ENCODE measurements at regions not wholly inside any gene's neighbourhood (a gene's known extent, or its start where the extent isn't known, plus 50 kb on each side); places are given as distances from the start of the nearest gene placed in this dataset.
"Not testable (repeated sequence)": the region's sequence is repeated elsewhere in the genome, so short reads cannot be mapped to it uniquely, and the experiment has no call there.

- CTCF ChIA-PET, POLR2A ChIA-PET: not testable (repeated sequence)
These were observed 96.6 kb upstream of the TPTE start for GRCh38 chr21:10424887-10425145.

- POLR2A ChIA-PET, result no interaction called here
- CTCF ChIA-PET, result no interaction called here
These were observed 95.5 kb upstream of the TPTE start for GRCh38 chr21:10425856-10426255.

- POLR2A ChIA-PET, CTCF ChIA-PET: not testable (repeated sequence)
These were observed 94.6 kb upstream of the TPTE start for GRCh38 chr21:10426812-10427211.

GRCh38 chr21:10427277-10427676 lies 94.1 kb upstream of the TPTE start:
- CTCF ChIA-PET, POLR2A ChIA-PET: not testable (repeated sequence)

GRCh38 chr21:10428981-10429534 lies 92.3 kb upstream of the TPTE start:
- CTCF ChIA-PET, POLR2A ChIA-PET: not testable (repeated sequence)

- ChIA-PET CTCF (no interaction called here), POLR2A (no interaction called here)
These were observed 91.4 kb upstream of the TPTE start for GRCh38 chr21:10430005-10430404.

- POLR2A ChIA-PET, CTCF ChIA-PET: not testable (repeated sequence)
These were observed 89.4 kb upstream of the TPTE start for GRCh38 chr21:10431995-10432394.

GRCh38 chr21:10432456-10432855 lies 88.9 kb upstream of the TPTE start:
- POLR2A ChIA-PET, CTCF ChIA-PET: not testable (repeated sequence)

- CTCF ChIA-PET, POLR2A ChIA-PET: not testable (repeated sequence)
These were observed 83.4 kb upstream of the TPTE start for GRCh38 chr21:10437977-10438376.

- CTCF ChIA-PET, POLR2A ChIA-PET: not testable (repeated sequence)
These were observed 80.7 kb upstream of the TPTE start for GRCh38 chr21:10440639-10441038.

GRCh38 chr21:10442018-10442417 lies 79.4 kb upstream of the TPTE start:
- CTCF ChIA-PET, POLR2A ChIA-PET: not testable (repeated sequence)

GRCh38 chr21:10445685-10446084 lies 75.7 kb upstream of the TPTE start:
- POLR2A ChIA-PET, CTCF ChIA-PET: not testable (repeated sequence)

- CTCF ChIA-PET, POLR2A ChIA-PET: not testable (repeated sequence)
These were observed 71.9 kb upstream of the TPTE start for GRCh38 chr21:10449451-10449850.

GRCh38 chr21:10451274-10451673 lies 70.1 kb upstream of the TPTE start:
- CTCF ChIA-PET, POLR2A ChIA-PET: not testable (repeated sequence)

- CTCF ChIA-PET, POLR2A ChIA-PET: not testable (repeated sequence)
These were observed 63.6 kb upstream of the TPTE start for GRCh38 chr21:10457765-10458164.

- CTCF ChIA-PET, POLR2A ChIA-PET: not testable (repeated sequence)
These were observed 60.4 kb upstream of the TPTE start for GRCh38 chr21:10460957-10461356.

GRCh38 chr21:10461445-10461844 lies 59.9 kb upstream of the TPTE start:
- POLR2A ChIA-PET, CTCF ChIA-PET: not testable (repeated sequence)

GRCh38 chr21:10463156-10463555 lies 58.2 kb upstream of the TPTE start:
- ChIA-PET POLR2A (no interaction called here), CTCF (no interaction called here)

- CTCF ChIA-PET, result no interaction called here
- POLR2A ChIA-PET, result no interaction called here
These were observed 56.4 kb upstream of the TPTE start for GRCh38 chr21:10464975-10465374.

GRCh38 chr21:10465524-10466110 lies 55.8 kb upstream of the TPTE start:
- CTCF ChIA-PET, POLR2A ChIA-PET: not testable (repeated sequence)

GRCh38 chr21:10466200-10466599 lies 55.2 kb upstream of the TPTE start:
- CTCF ChIA-PET, result no interaction called here
- POLR2A ChIA-PET, result no interaction called here
